Neural cell (in vitro differentiated cells): ENCODE measurements at regions not wholly inside any gene's neighbourhood (a gene's known extent, or its start where the extent isn't known, plus 50 kb on each side); places are given as distances from the start of the nearest gene placed in this dataset.

Experiments used
- H2AFZ ChIP-seq: fragments of 200-600, 300-800 bp; sonication (generic), shearing (Covaris generic); 2 replicates; pipeline ENCODE4 v1.6.0; 2014; ENCODE audit warnings: low read depth, mild to moderate bottlenecking, antibody characterized with exemption, low read length, moderate library complexity
- H3F3A ChIP-seq: fragments of 200-600 bp; shearing (Covaris generic); 2 replicates; pipeline ENCODE4 v1.6.1; 2016; ENCODE audit warnings: mild to moderate bottlenecking, moderate library complexity, mixed read lengths, antibody characterized with exemption, low read length; ENCODE audit not compliant: insufficient read depth, poor library complexity, severe bottlenecking
- H3K27ac ChIP-seq: fragments of 200-600, 300-800 bp; sonication (generic), shearing (Covaris generic); 2 replicates; pipeline ENCODE4 v1.5.1; 2014; ENCODE audit warnings: mild to moderate bottlenecking, low read length, moderate library complexity
- H3K27me3 ChIP-seq: fragments of 300-800, 200-600 bp; sonication (generic), shearing (Covaris generic); 2 replicates; pipeline ENCODE4 v1.6.0; 2014; ENCODE audit warnings: mild to moderate bottlenecking, low read depth, low read length, moderate library complexity; ENCODE audit not compliant: insufficient read depth
- H3K36me3 ChIP-seq: fragments of 300-800, 200-600 bp; sonication (generic), shearing (Covaris generic); 2 replicates; pipeline ENCODE4 v1.5.1; 2014; ENCODE audit warnings: mild to moderate bottlenecking, antibody characterized with exemption, low read length, moderate library complexity; ENCODE audit not compliant: insufficient read depth
- H3K4me2 ChIP-seq: fragments of 300-800, 200-600 bp; sonication (generic), shearing (Covaris generic); 2 replicates; pipeline ENCODE4 v1.6.0; 2014; ENCODE audit warnings: mild to moderate bottlenecking, low read length
- H3K4me3 ChIP-seq: fragments of 300-800, 200-600 bp; sonication (generic), shearing (Covaris generic); 2 replicates; pipeline ENCODE4 v1.5.1; 2014; ENCODE audit warnings: mild to moderate bottlenecking, low read length, moderate library complexity
- H3K79me2 ChIP-seq: fragments of 200-600 bp; shearing (Covaris generic); replicated peaks from 2 replicates; pipeline ENCODE4 v1.6.0; 2014; ENCODE audit warnings: mild to moderate bottlenecking, low read length, moderate library complexity; ENCODE audit not compliant: insufficient read depth
- H3K9ac ChIP-seq: fragments of 300-800, 200-600 bp; sonication (generic), shearing (Covaris generic); 2 replicates; pipeline ENCODE4 v1.6.1; 2016; ENCODE audit warnings: mild to moderate bottlenecking, low read length, mixed read lengths
- H3K9me2 ChIP-seq: fragments of 200-600 bp; shearing (Covaris generic); 2 replicates; pipeline ENCODE4 v1.6.1; 2016; ENCODE audit warnings: mild to moderate bottlenecking, low read length, mixed read lengths; ENCODE audit not compliant: insufficient read depth
- H3K9me3 ChIP-seq: fragments of 200-600, 300-800 bp; sonication (generic), shearing (Covaris generic); 2 replicates; pipeline ENCODE4 v1.6.1; 2016; ENCODE audit warnings: mild to moderate bottlenecking, mixed run types, low read length, moderate library complexity, mixed read lengths
- H4K20me1 ChIP-seq: fragments of 200-600 bp; shearing (Covaris generic); 2 replicates; pipeline ENCODE4 v1.6.1; 2016; ENCODE audit warnings: mild to moderate bottlenecking, mixed run types; ENCODE audit not compliant: insufficient read depth
- CTCF ChIP-seq: fragments of 450-650 bp; IDR thresholded peaks from 2 replicates; pipeline ENCODE4 v1.5.1; 2014; ENCODE audit warnings: antibody characterized with exemption, mild to moderate bottlenecking, moderate library complexity; ENCODE audit not compliant: poor library complexity, severe bottlenecking
- EP300 ChIP-seq: fragments of 450-650 bp; conservative IDR thresholded peaks from 2 replicates; pipeline ENCODE4 v1.6.1; 2014; ENCODE audit warnings: antibody characterized with exemption, mild to moderate bottlenecking, moderate library complexity; ENCODE audit not compliant: poor library complexity, severe bottlenecking
- EZH2 ChIP-seq: fragments of 200-600, 300-800 bp; shearing (Covaris generic), sonication (generic); IDR thresholded peaks from 2 replicates; pipeline ENCODE4 v1.6.1; 2014; ENCODE audit warnings: antibody characterized with exemption, low read length, borderline replicate concordance, mild to moderate bottlenecking; ENCODE audit not compliant: insufficient read depth, poor library complexity, severe bottlenecking
- MXI1 ChIP-seq: fragments of 450-650 bp; conservative IDR thresholded peaks from 2 replicates; pipeline ENCODE4 v1.6.1; 2014; ENCODE audit warnings: antibody characterized with exemption, mild to moderate bottlenecking; ENCODE audit not compliant: poor library complexity, severe bottlenecking
- POLR2AphosphoS5 ChIP-seq: IDR thresholded peaks from 2 replicates; pipeline ENCODE4 v1.6.1; 2012
- RAD21 ChIP-seq: fragments of 450-650 bp; conservative IDR thresholded peaks from 2 replicates; pipeline ENCODE4 v1.6.1; 2014; ENCODE audit warnings: antibody characterized with exemption, mild to moderate bottlenecking, moderate library complexity
- REST ChIP-seq: IDR thresholded peaks from 2 replicates; pipeline ENCODE4 v1.6.1; 2012; ENCODE audit warnings: borderline replicate concordance
- SMC3 ChIP-seq: fragments of 450-650 bp; conservative IDR thresholded peaks from 2 replicates; pipeline ENCODE4 v1.6.1; 2014; ENCODE audit warnings: antibody characterized with exemption, mild to moderate bottlenecking, moderate library complexity; ENCODE audit not compliant: poor library complexity
- TAF1 ChIP-seq: IDR thresholded peaks from 2 replicates; pipeline ENCODE4 v1.6.1; 2012; ENCODE audit warnings: low read depth

- Histone ChIP-seq H3K27ac (no peak overlapping the region), H3K4me2 (no peak overlapping the region), H3K9me2 (no peaks in the 10 kb centered on the region), H3K4me3 (no peak overlapping the region), H4K20me1 (no peaks in the 10 kb centered on the region), H3F3A (no peaks in the 10 kb centered on the region), H3K36me3 (no peaks in the 10 kb centered on the region), H3K79me2 (no peaks in the 10 kb centered on the region), H2AFZ (no peak overlapping the region), H3K9ac (no peak overlapping the region), H3K27me3 (no peaks in the 10 kb centered on the region), H3K9me3 (no peaks in the 10 kb centered on the region)
- TF ChIP-seq RAD21 (no peak), EZH2 (no peak), EP300 (no peak), MXI1 (no peak), SMC3 (no peak), POLR2AphosphoS5 (no peak), CTCF (no peak), TAF1 (no peak), REST (no peak)
Measured at GRCh38 chr1:219749370-219749769, 136.5 kb upstream of the ZC3H11B start.

DNA sequence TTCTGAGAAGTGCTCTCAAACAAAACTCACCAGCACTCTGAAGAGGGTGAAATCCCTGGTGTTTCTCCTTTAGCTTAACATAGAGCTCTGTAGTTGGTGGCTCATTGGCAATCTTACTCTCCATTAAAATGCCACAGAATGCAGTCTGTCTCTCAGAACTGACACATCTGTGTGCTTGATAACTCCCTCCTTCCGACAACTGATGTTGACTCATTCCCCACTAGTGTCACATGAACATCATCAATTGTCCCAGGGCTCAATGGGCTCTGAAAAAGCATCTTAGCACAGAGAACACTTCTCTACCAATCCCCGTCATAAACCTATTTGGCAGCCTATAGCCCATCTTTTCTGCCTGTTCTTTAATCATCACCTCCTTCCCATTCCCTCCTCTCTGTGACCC lies 133.2 kb upstream of the ZC3H11B start:
- H3K9me2 ChIP-seq = no peaks in the 10 kb centered on the region
- H3K9me3 ChIP-seq = no peaks in the 10 kb centered on the region
- no peaks in the 10 kb centered on the region for H4K20me1 ChIP-seq
- no peak overlapping the region for H2AFZ ChIP-seq
- no peaks in the 10 kb centered on the region for H3K79me2 ChIP-seq
- TF ChIP-seq EP300 (no peak), MXI1 (no peak), REST (no peak), CTCF (no peak), RAD21 (no peak), SMC3 (no peak), EZH2 (no peak), POLR2AphosphoS5 (no peak), TAF1 (no peak)
- H3K9ac ChIP-seq = no peak overlapping the region
- no peaks in the 10 kb centered on the region for H3K36me3 ChIP-seq
- H3F3A ChIP-seq = no peaks in the 10 kb centered on the region
- H3K27ac ChIP-seq = no peak overlapping the region
- H3K4me3 ChIP-seq = no peak overlapping the region
- no peaks in the 10 kb centered on the region for H3K27me3 ChIP-seq
- no peak overlapping the region for H3K4me2 ChIP-seq
